ENCODE measurements at regions not wholly inside any gene's neighbourhood (a gene's known extent, or its start where the extent isn't known, plus 50 kb on each side); places are given as distances from the start of the nearest gene placed in this dataset.

- TF ChIP-seq CTCF (IDR thresholded peaks at IDR 0.05) (no peak), POLR2A (IDR thresholded peaks at IDR 0.05) (no peak)
Observed at GRCh38 chr3:94612631-94613030, 549.8 kb downstream of the NSUN3 start.
